ENCODE measurements at regions not wholly inside any gene's neighbourhood (a gene's known extent, or its start where the extent isn't known, plus 50 kb on each side); places are given as distances from the start of the nearest gene placed in this dataset.

- TF ChIP-seq, protein P1, sequence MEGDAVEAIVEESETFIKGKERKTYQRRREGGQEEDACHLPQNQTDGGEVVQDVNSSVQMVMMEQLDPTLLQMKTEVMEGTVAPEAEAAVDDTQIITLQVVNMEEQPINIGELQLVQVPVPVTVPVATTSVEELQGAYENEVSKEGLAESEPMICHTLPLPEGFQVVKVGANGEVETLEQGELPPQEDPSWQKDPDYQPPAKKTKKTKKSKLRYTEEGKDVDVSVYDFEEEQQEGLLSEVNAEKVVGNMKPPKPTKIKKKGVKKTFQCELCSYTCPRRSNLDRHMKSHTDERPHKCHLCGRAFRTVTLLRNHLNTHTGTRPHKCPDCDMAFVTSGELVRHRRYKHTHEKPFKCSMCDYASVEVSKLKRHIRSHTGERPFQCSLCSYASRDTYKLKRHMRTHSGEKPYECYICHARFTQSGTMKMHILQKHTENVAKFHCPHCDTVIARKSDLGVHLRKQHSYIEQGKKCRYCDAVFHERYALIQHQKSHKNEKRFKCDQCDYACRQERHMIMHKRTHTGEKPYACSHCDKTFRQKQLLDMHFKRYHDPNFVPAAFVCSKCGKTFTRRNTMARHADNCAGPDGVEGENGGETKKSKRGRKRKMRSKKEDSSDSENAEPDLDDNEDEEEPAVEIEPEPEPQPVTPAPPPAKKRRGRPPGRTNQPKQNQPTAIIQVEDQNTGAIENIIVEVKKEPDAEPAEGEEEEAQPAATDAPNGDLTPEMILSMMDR (IDR thresholded peaks at IDR 0.05), result no peak
- H3K27me3 ChIP-seq, result no peaks in the 10 kb centered on the region
- no peak overlapping the region for H3K4me3 ChIP-seq
- DNase-seq (no peak), ATAC-seq (no peak)
- peaks cover 0 to under 1% of the 10 kb centered on the region in 2 donors for H3K9me3 ChIP-seq
- no peaks in the 10 kb centered on the region for H3K4me1 ChIP-seq
- intact Hi-C loops (cut with DNase I), result no loop called here
- no peaks in the 10 kb centered on the region for H3K36me3 ChIP-seq
- H3K27ac ChIP-seq, result no peak overlapping the region
These were observed 74.4 kb upstream of the EYA4 start for GRCh38 chr6:133166766-133167165.

GRCh38 chr6:133169901-133170300 lies 71.3 kb upstream of the EYA4 start:
- no peak for ATAC-seq
- Histone ChIP-seq H3K4me1 (no peaks in the 10 kb centered on the region), H3K36me3 (no peaks in the 10 kb centered on the region), H3K27me3 (no peaks in the 10 kb centered on the region), H3K27ac (no peak overlapping the region), H3K9me3 (peaks cover 0 to 16% of the 10 kb centered on the region in 2 donors), H3K4me3 (no peak overlapping the region)
- intact Hi-C loops (cut with DNase I), result no loop called here
- no peak for DNase-seq
- TF ChIP-seq, protein P1 (IDR thresholded peaks at IDR 0.05), result no peak

DNA sequence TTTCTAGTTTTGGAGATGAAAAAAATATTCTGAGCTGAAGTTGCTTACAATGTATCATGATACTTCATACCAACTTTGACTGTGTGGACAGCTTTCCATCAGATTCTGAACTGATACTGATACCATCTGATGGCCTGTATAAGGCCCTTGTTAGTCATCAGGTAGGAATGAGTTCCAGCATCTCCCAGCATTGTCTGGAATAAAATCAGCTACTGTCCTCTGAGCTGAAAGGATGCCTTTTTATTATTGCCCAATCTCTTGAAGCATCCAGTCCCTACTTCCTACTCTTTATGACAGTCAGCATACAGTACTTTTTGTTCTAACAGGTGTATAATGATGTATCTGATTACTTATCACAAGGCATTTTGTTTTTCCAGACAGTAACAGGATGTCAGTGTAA lies 70.6 kb upstream of the EYA4 start:
- Histone ChIP-seq H3K27ac (no peak overlapping the region), H3K4me3 (no peak overlapping the region), H3K9me3 (peaks cover 0 to 16% of the 10 kb centered on the region in 2 donors), H3K27me3 (no peaks in the 10 kb centered on the region), H3K36me3 (no peaks in the 10 kb centered on the region), H3K4me1 (no peaks in the 10 kb centered on the region)
- ATAC-seq (no peak), DNase-seq (no peak)
- intact Hi-C loops (cut with DNase I), result no loop called here
- TF ChIP-seq, protein P1 (IDR thresholded peaks at IDR 0.05), result no peak

DNA sequence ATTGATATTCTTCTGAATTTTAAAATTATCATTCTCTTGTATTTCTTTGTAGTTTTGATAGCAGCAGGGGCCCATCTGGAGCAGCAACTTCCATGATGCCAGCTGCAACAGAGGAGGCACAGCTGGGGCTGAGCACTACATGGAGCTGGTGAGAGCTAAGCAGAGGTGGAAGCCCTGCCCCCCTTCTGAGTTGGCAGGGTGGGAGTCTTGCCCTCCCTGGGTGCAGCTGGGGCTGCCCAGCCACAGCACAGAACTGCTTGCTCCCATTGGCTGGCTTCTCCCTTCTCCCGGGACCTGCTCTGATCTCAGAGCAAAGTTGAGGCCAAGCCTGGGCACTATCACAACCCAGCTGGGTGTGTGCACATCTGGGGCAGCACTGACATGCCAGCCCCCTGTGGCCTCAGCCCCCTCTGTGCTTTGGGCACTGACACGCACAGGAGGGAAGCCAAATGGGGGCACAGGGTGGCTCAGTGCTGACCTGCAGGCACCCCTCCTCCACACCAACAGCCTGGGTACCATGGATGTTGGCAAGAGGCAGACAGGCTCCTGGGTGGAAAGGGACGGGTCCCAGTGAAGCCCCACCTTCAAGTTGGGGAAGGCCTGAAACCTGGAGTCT lies 69.1 kb upstream of the EYA4 start:
- intact Hi-C loops (cut with DNase I), result no loop called here
- Histone ChIP-seq H3K27me3 (no peaks in the 10 kb centered on the region), H3K4me3 (no peak overlapping the region), H3K9me3 (peaks cover 0 to 16% of the 10 kb centered on the region in 2 donors), H3K27ac (no peak overlapping the region), H3K4me1 (no peaks in the 10 kb centered on the region), H3K36me3 (no peaks in the 10 kb centered on the region)
- DNase-seq (peak in 1 of 4 donors; percentile 43), ATAC-seq (no peak)
- TF ChIP-seq, protein P1 (IDR thresholded peaks at IDR 0.05), result no peak

DNA sequence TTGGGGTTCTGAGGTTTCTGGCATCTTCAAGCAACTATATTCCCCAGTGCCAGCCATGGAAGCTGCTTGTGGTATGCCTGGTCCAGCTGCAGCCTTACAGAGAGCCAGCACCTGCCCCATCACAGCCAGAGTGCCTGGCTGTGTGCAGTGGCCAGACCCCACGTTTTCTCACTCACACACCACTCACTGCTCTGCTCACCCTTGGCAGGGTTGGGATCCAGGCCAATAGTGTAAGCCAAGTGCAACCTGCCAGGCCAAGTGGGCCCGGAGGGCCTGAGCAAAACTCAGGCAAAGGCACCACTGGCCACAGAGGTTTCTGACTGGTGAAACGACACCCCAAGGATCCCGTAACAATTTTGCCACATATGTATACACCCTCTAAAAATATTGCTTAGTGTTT lies 67.9 kb upstream of the EYA4 start:
- Histone ChIP-seq H3K27me3 (no peaks in the 10 kb centered on the region), H3K4me1 (no peaks in the 10 kb centered on the region), H3K4me3 (no peak overlapping the region), H3K27ac (no peak overlapping the region), H3K36me3 (no peaks in the 10 kb centered on the region), H3K9me3 (peaks cover 0 to 18% of the 10 kb centered on the region in 2 donors)
- intact Hi-C loops (cut with DNase I), result no loop called here
- ATAC-seq (no peak), DNase-seq (peak in 1 of 4 donors; percentile 26)
- TF ChIP-seq, protein P1 (IDR thresholded peaks at IDR 0.05), result no peak
